NT2/D1 (cell line): ENCODE measurements at regions not wholly inside any gene's neighbourhood (a gene's known extent, or its start where the extent isn't known, plus 50 kb on each side); places are given as distances from the start of the nearest gene placed in this dataset.

Experiments
- DNase-seq: peaks from one replicate; pipeline ENCODE4 v3.0.0-alpha.2; 2011; ENCODE audit warnings: low read depth, low spot score
- H3K27me3 ChIP-seq: 2 replicates; pipeline ENCODE4 v1.6.0; 2011; ENCODE audit warnings: mild to moderate bottlenecking; ENCODE audit not compliant: insufficient read length, insufficient read depth
- H3K36me3 ChIP-seq: 2 replicates; pipeline ENCODE4 v1.6.1; 2011; ENCODE audit warnings: mild to moderate bottlenecking, low read length, mixed read lengths; ENCODE audit not compliant: insufficient read depth, insufficient read length
- H3K4me1 ChIP-seq: 2 replicates; pipeline ENCODE4 v1.5.1; 2011; ENCODE audit not compliant: insufficient read depth, insufficient read length
- H3K4me3 ChIP-seq: 2 replicates; pipeline ENCODE4 v1.5.1; 2011; ENCODE audit warnings: low read depth; ENCODE audit not compliant: insufficient read length
- H3K9ac ChIP-seq: 2 replicates; pipeline ENCODE4 v1.6.0; 2011; ENCODE audit warnings: low read depth; ENCODE audit not compliant: insufficient read length
- H3K9me3 ChIP-seq: 2 replicates; pipeline ENCODE4 v1.5.1; 2011; ENCODE audit warnings: mild to moderate bottlenecking, low read length; ENCODE audit not compliant: insufficient read depth
- SUZ12 ChIP-seq: IDR thresholded peaks from 2 replicates; pipeline ENCODE4 v1.6.1; 2011; ENCODE audit not compliant: insufficient read length, insufficient read depth; ENCODE audit errors: extremely low read depth
- YY1 ChIP-seq: IDR thresholded peaks from 2 replicates; pipeline ENCODE4 v1.6.1; 2011; ENCODE audit not compliant: insufficient read length, insufficient read depth
- ZNF274 ChIP-seq: IDR thresholded peaks from 2 replicates; pipeline ENCODE4 v1.6.1; 2011; ENCODE audit warnings: mild to moderate bottlenecking, low read depth, low read length

GRCh38 chr20:42020316-42020715 is 402.1 kb upstream of the CHD6 start:
- DNase-seq: no peak
- H3K9ac ChIP-seq: no peak overlapping the region
- H3K36me3 ChIP-seq: no peaks in the 10 kb centered on the region
- H3K4me3 ChIP-seq: no peak overlapping the region
- TF ChIP-seq ZNF274: no peak
- TF ChIP-seq SUZ12: no peak
- TF ChIP-seq YY1: no peak
- H3K9me3 ChIP-seq: no peaks in the 10 kb centered on the region
- H3K27me3 ChIP-seq: no peaks in the 10 kb centered on the region
- no peaks in the 10 kb centered on the region for H3K4me1 ChIP-seq

- H3K4me1 ChIP-seq: no peaks in the 10 kb centered on the region
- TF ChIP-seq ZNF274 (no peak), YY1 (no peak), SUZ12 (no peak)
- peak; percentile 18 for DNase-seq
Observed at GRCh38 chr20:42018979-42019378, 400.8 kb upstream of the CHD6 start.

GRCh38 chr20:42010090-42010489 is 391.9 kb upstream of the CHD6 start:
- TF ChIP-seq YY1 (no peak), ZNF274 (no peak), SUZ12 (no peak)
- Histone ChIP-seq H3K4me1 (peaks cover 2% of the 10 kb centered on the region), H3K4me3 (no peak overlapping the region), H3K36me3 (no peaks in the 10 kb centered on the region), H3K27me3 (no peaks in the 10 kb centered on the region), H3K9me3 (peaks cover 13% of the 10 kb centered on the region), H3K9ac (no peak overlapping the region)
- no peak for DNase-seq

More at GRCh38 chr20:42018979-42019378, 400.8 kb upstream of the CHD6 start:
- Histone ChIP-seq H3K9me3 (no peaks in the 10 kb centered on the region), H3K27me3 (no peaks in the 10 kb centered on the region), H3K9ac (no peak overlapping the region), H3K4me3 (no peak overlapping the region), H3K36me3 (no peaks in the 10 kb centered on the region)

- H3K4me1 ChIP-seq: peaks cover 3% of the 10 kb centered on the region
- no peaks in the 10 kb centered on the region for H3K27me3 ChIP-seq
- peaks cover 13% of the 10 kb centered on the region for H3K9me3 ChIP-seq
- H3K36me3 ChIP-seq: no peaks in the 10 kb centered on the region
- no peak overlapping the region for H3K4me3 ChIP-seq
- no peak for DNase-seq
- no peak overlapping the region for H3K9ac ChIP-seq
- TF ChIP-seq ZNF274: no peak
Observed at GRCh38 chr20:42007251-42007650, 389.1 kb upstream of the CHD6 start.

GRCh38 chr20:42005211-42005610 is 387.0 kb upstream of the CHD6 start:
- no peaks in the 10 kb centered on the region for H3K36me3 ChIP-seq
- no peak overlapping the region for H3K9ac ChIP-seq
- no peak for DNase-seq
- no peak overlapping the region for H3K4me3 ChIP-seq
- H3K27me3 ChIP-seq: no peaks in the 10 kb centered on the region
- H3K4me1 ChIP-seq: peaks cover 3% of the 10 kb centered on the region
- no peak for TF ChIP-seq SUZ12
- no peak for TF ChIP-seq ZNF274
- no peak for TF ChIP-seq YY1
- H3K9me3 ChIP-seq: peaks cover 12% of the 10 kb centered on the region

GRCh38 chr20:42003380-42003779 is 385.2 kb upstream of the CHD6 start:
- TF ChIP-seq SUZ12: no peak
- no peak for TF ChIP-seq YY1
- no peak for TF ChIP-seq ZNF274
- H3K9ac ChIP-seq: no peak overlapping the region

GRCh38 chr20:41998539-41999341 is 380.6 kb upstream of the CHD6 start:
- Histone ChIP-seq H3K9me3 (no peaks in the 10 kb centered on the region), H3K4me1 (no peaks in the 10 kb centered on the region), H3K36me3 (no peaks in the 10 kb centered on the region), H3K4me3 (no peak overlapping the region), H3K27me3 (no peaks in the 10 kb centered on the region), H3K9ac (no peak overlapping the region)
- no peak for DNase-seq
- TF ChIP-seq ZNF274 (no peak), SUZ12 (no peak), YY1 (no peak)

More at GRCh38 chr20:42003380-42003779, 385.2 kb upstream of the CHD6 start:
- Histone ChIP-seq H3K4me3 (no peak overlapping the region), H3K4me1 (peaks cover 3% of the 10 kb centered on the region), H3K27me3 (no peaks in the 10 kb centered on the region), H3K9me3 (no peaks in the 10 kb centered on the region), H3K36me3 (no peaks in the 10 kb centered on the region)
- no peak for DNase-seq
